OCI-LY7 (cell line): ENCODE measurements at regions not wholly inside any gene's neighbourhood (a gene's known extent, or its start where the extent isn't known, plus 50 kb on each side); places are given as distances from the start of the nearest gene placed in this dataset.

Source experiments
- BruUV-seq: library from RNA; stranded (reverse); fragments of 400-500 nt; replicated peaks from 2 replicates; lab custom pipeline; 2021; lab: Mats Ljungman, UMichigan
- CTCF ChIA-PET: fragments of 300-600 bp; sonication (Branson Sonifier 250); formaldehyde crosslinking; loops from one replicate; lab custom pipeline; 2022; ENCODE audit warnings: antibody characterized with exemption; ENCODE audit not compliant: unreplicated experiment; lab: Charles Lee
- POLR2A ChIA-PET: fragments of 300-600 bp; sonication (Branson Sonifier 250); formaldehyde crosslinking; loops from one replicate; lab custom pipeline; 2022; ENCODE audit warnings: antibody characterized with exemption; lab: Charles Lee
- DNase-seq: peaks from one replicate; pipeline ENCODE4 v3.0.0-alpha.2; 2015; ENCODE audit warnings: low spot score
- H2AFZ ChIP-seq: fragments of 200-600 bp; sonication (generic), shearing (Covaris generic); 2 replicates; pipeline ENCODE4 v1.6.1; 2014; ENCODE audit warnings: mild to moderate bottlenecking, antibody characterized with exemption, low read length, moderate library complexity
- H3K27ac ChIP-seq: fragments of 200-600 bp; sonication (generic); 2 replicates; pipeline ENCODE4 v1.5.1; 2014; ENCODE audit warnings: mixed run types, low read depth, mild to moderate bottlenecking, moderate library complexity, low read length, inconsistent platforms; ENCODE audit not compliant: poor library complexity, severe bottlenecking
- H3K36me3 ChIP-seq: fragments of 200-600 bp; sonication (generic); 2 replicates; pipeline ENCODE4 v1.6.1; 2014; ENCODE audit warnings: mild to moderate bottlenecking, antibody characterized with exemption, low read length, moderate library complexity, mixed read lengths; ENCODE audit not compliant: insufficient read depth
- H3K4me1 ChIP-seq: fragments of 200-600 bp; sonication (generic); 2 replicates; pipeline ENCODE4 v1.5.1; 2014; ENCODE audit warnings: mild to moderate bottlenecking, low read length; ENCODE audit not compliant: insufficient read depth, poor library complexity, severe bottlenecking
- H3K4me2 ChIP-seq: fragments of 200-600 bp; sonication (generic); 2 replicates; pipeline ENCODE4 v1.6.1; 2014; ENCODE audit warnings: mild to moderate bottlenecking, low read length
- H3K4me3 ChIP-seq: fragments of 200-600 bp; sonication (generic); 2 replicates; pipeline ENCODE4 v1.5.1; 2014; ENCODE audit warnings: mild to moderate bottlenecking, low read depth, low read length; ENCODE audit not compliant: poor library complexity, severe bottlenecking
- H3K79me2 ChIP-seq: fragments of 200-600 bp; sonication (generic); 2 replicates; pipeline ENCODE4 v1.6.1; 2016; ENCODE audit warnings: low read depth, mild to moderate bottlenecking, low read length, moderate library complexity, mixed read lengths; ENCODE audit not compliant: insufficient read depth
- H3K9me2 ChIP-seq: fragments of 200-600 bp; sonication (generic); 2 replicates; pipeline ENCODE4 v1.6.1; 2016; ENCODE audit warnings: mild to moderate bottlenecking, low read length, mixed read lengths; ENCODE audit not compliant: insufficient read depth
- H3K9me3 ChIP-seq: fragments of 200-600 bp; sonication (generic); 2 replicates; pipeline ENCODE4 v1.6.1; 2014; ENCODE audit warnings: mild to moderate bottlenecking, mixed run types, low read length, mixed read lengths
- H4K20me1 ChIP-seq: fragments of 200-600 bp; sonication (generic); 2 replicates; pipeline ENCODE4 v1.6.1; 2014; ENCODE audit warnings: mild to moderate bottlenecking, antibody characterized with exemption, low read length, moderate library complexity, mixed read lengths; ENCODE audit not compliant: insufficient read depth
- CTCF ChIP-seq: fragments of 200-600 bp; sonication (generic); conservative IDR thresholded peaks from 2 replicates; pipeline ENCODE4 v1.5.1; 2014; ENCODE audit warnings: mild to moderate bottlenecking, antibody characterized with exemption, low read length, moderate library complexity, mixed read lengths
- EZH2phosphoT487 ChIP-seq: fragments of 200-600 bp; sonication (generic); IDR thresholded peaks from 2 replicates; pipeline ENCODE4 v1.6.1; 2018; ENCODE audit warnings: low read depth, borderline replicate concordance, mild to moderate bottlenecking, mixed run types, antibody characterized with exemption, low read length, moderate library complexity, mixed read lengths
- intact Hi-C: fragments of 100-400 bp; cut with micrococcal nuclease; formaldehyde crosslinking; loops from one replicate; pipeline ENCODE4 v1.10.0; 2022; ENCODE audit not compliant: unreplicated experiment

GRCh38 chrX:39425124-39425806 is 624.0 kb downstream of the MID1IP1 start:
- Histone ChIP-seq H3K79me2 (no peaks in the 10 kb centered on the region), H3K4me1 (no peaks in the 10 kb centered on the region), H3K4me2 (no peak overlapping the region), H4K20me1 (no peaks in the 10 kb centered on the region), H3K27ac (no peak overlapping the region), H3K9me2 (no peaks in the 10 kb centered on the region), H3K9me3 (no peaks in the 10 kb centered on the region), H3K4me3 (no peak overlapping the region), H3K36me3 (no peaks in the 10 kb centered on the region), H2AFZ (no peak overlapping the region)
- BruUV-seq: no TSS peak
- intact Hi-C loops: no loop called here
- DNase-seq: no peak
- CTCF ChIA-PET: no interaction called here
- TF ChIP-seq CTCF: no peak
- no peak for TF ChIP-seq EZH2phosphoT487
- POLR2A ChIA-PET: no interaction called here

- Histone ChIP-seq H3K4me3 (no peak overlapping the region), H3K27ac (no peak overlapping the region), H3K36me3 (no peaks in the 10 kb centered on the region), H3K79me2 (no peaks in the 10 kb centered on the region), H3K4me2 (no peak overlapping the region), H4K20me1 (no peaks in the 10 kb centered on the region), H3K9me2 (no peaks in the 10 kb centered on the region), H2AFZ (no peak overlapping the region), H3K9me3 (no peaks in the 10 kb centered on the region), H3K4me1 (no peaks in the 10 kb centered on the region)
- TF ChIP-seq EZH2phosphoT487 (no peak), CTCF (no peak)
- DNase-seq: no peak
- intact Hi-C loops: no loop called here
- ChIA-PET POLR2A (no interaction called here), CTCF (no interaction called here)
- BruUV-seq: no TSS peak
Observed at GRCh38 chrX:39426101-39426500, 624.8 kb downstream of the MID1IP1 start.

GRCh38 chrX:39427492-39427891 is 626.2 kb downstream of the MID1IP1 start:
- CTCF ChIA-PET: no interaction called here

More at GRCh38 chrX:39427492-39427891, 626.2 kb downstream of the MID1IP1 start:
- Histone ChIP-seq H4K20me1 (no peaks in the 10 kb centered on the region), H3K9me2 (no peaks in the 10 kb centered on the region), H3K4me2 (no peak overlapping the region), H3K9me3 (no peaks in the 10 kb centered on the region), H3K4me1 (no peaks in the 10 kb centered on the region), H3K4me3 (no peak overlapping the region), H3K79me2 (no peaks in the 10 kb centered on the region), H3K36me3 (no peaks in the 10 kb centered on the region), H3K27ac (no peak overlapping the region), H2AFZ (no peak overlapping the region)
- POLR2A ChIA-PET: no interaction called here
- BruUV-seq: no TSS peak
- no peak for DNase-seq
- TF ChIP-seq CTCF: no peak
- TF ChIP-seq EZH2phosphoT487: no peak
- intact Hi-C loops: no loop called here
